B cell (primary cell): ENCODE measurements at regions not wholly inside any gene's neighbourhood (a gene's known extent, or its start where the extent isn't known, plus 50 kb on each side); places are given as distances from the start of the nearest gene placed in this dataset.

Experiments
- EZH2 ChIP-seq: IDR thresholded peaks from 2 replicates; pipeline ENCODE4 v1.6.1; 2012; ENCODE audit warnings: borderline replicate concordance, low read depth, mild to moderate bottlenecking, moderate library complexity, low read length; ENCODE audit not compliant: insufficient read depth, poor library complexity, severe bottlenecking
- TF ChIP-seq, protein P1 (sequence below): fragments of 200-600 bp; IDR thresholded peaks from one replicate; pipeline ENCODE4 v1.8.0; 2022; ENCODE audit warnings: antibody characterized with exemption, mild to moderate bottlenecking

DNA sequence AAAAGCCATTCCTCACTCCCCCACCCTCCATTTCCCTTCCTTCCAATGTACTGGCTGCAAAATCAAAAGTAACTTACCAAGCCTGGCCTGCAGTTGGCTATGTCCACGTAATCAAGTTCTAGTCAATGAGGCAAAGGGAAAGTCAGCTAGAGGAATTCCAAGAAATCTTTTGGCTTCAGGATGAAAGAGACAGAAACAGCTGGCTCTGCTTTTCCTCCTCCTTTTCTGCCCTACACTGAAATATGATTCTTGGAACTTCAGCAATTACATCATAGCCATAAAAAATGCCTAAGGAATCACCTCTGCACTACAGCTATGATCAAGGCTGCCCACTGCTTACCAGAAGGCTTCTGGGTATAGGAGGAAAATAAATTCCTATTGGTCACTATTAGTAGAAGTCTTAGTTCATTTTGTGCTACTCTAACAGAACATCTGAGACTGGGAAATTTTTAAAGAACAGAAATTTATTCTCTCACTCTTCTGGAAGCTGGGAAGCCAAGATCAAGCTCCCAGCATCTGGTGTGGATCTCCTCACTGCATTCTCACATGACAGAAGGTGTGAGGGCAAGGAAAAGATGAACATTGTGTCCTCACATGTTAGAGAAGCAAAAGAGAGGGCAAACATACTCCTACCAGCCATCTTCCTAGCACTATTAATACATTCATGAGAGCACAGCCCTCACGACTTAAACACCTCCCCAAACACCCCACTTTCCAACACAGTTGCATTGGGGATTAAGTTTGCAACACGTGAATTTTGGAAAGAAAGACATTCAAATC lies 219.9 kb downstream of the TMX3 start:
- TF ChIP-seq, protein P1, sequence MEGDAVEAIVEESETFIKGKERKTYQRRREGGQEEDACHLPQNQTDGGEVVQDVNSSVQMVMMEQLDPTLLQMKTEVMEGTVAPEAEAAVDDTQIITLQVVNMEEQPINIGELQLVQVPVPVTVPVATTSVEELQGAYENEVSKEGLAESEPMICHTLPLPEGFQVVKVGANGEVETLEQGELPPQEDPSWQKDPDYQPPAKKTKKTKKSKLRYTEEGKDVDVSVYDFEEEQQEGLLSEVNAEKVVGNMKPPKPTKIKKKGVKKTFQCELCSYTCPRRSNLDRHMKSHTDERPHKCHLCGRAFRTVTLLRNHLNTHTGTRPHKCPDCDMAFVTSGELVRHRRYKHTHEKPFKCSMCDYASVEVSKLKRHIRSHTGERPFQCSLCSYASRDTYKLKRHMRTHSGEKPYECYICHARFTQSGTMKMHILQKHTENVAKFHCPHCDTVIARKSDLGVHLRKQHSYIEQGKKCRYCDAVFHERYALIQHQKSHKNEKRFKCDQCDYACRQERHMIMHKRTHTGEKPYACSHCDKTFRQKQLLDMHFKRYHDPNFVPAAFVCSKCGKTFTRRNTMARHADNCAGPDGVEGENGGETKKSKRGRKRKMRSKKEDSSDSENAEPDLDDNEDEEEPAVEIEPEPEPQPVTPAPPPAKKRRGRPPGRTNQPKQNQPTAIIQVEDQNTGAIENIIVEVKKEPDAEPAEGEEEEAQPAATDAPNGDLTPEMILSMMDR, result no peak
- TF ChIP-seq EZH2, result no peak
